Nephron progenitor cell (in vitro differentiated cells): ENCODE measurements at regions not wholly inside any gene's neighbourhood (a gene's known extent, or its start where the extent isn't known, plus 50 kb on each side); places are given as distances from the start of the nearest gene placed in this dataset.
A peak's percentile ranks its signal among the peaks of the same experiment; 100 is the strongest.

Experiments
- DNase-seq: peaks from one replicate; pipeline ENCODE4 v3.0.0; 2021
- H3K27ac Mint-ChIP-seq: 2 replicates; pipeline ENCODE4 v1.8.0; 2021; ENCODE audit warnings: mild to moderate bottlenecking, moderate library complexity, mixed read lengths
- H3K27me3 Mint-ChIP-seq: 2 replicates; pipeline ENCODE4 v1.8.0; 2021; ENCODE audit warnings: mild to moderate bottlenecking, low read depth, mixed read lengths; ENCODE audit not compliant: poor library complexity
- H3K36me3 Mint-ChIP-seq: 2 replicates; pipeline ENCODE4 v1.8.0; 2021; ENCODE audit warnings: low read depth, mixed read lengths
- H3K4me1 Mint-ChIP-seq: 2 replicates; pipeline ENCODE4 v1.8.0; 2021; ENCODE audit warnings: mixed read lengths
- H3K4me3 Mint-ChIP-seq: 2 replicates; pipeline ENCODE4 v1.8.0; 2021; ENCODE audit warnings: mild to moderate bottlenecking, moderate library complexity, mixed read lengths
- H3K9me3 Mint-ChIP-seq: 2 replicates; pipeline ENCODE4 v1.8.0; 2021; ENCODE audit warnings: mild to moderate bottlenecking, moderate library complexity, mixed read lengths
- TF ChIP-seq, protein P1 (sequence below): fragments of 200-600 bp; sonication (generic); IDR thresholded peaks from 2 replicates; pipeline ENCODE4 v1.5.0; 2021; ENCODE audit warnings: antibody characterized with exemption

- Mint-ChIP-seq H3K27ac (peak overlapping the region; percentile 33), H3K36me3 (peaks cover 4% of the 10 kb centered on the region), H3K4me1 (peaks cover 70% of the 10 kb centered on the region), H3K27me3 (peaks cover 25% of the 10 kb centered on the region), H3K9me3 (peaks cover 12% of the 10 kb centered on the region), H3K4me3 (no peak overlapping the region)
- TF ChIP-seq, protein P1, sequence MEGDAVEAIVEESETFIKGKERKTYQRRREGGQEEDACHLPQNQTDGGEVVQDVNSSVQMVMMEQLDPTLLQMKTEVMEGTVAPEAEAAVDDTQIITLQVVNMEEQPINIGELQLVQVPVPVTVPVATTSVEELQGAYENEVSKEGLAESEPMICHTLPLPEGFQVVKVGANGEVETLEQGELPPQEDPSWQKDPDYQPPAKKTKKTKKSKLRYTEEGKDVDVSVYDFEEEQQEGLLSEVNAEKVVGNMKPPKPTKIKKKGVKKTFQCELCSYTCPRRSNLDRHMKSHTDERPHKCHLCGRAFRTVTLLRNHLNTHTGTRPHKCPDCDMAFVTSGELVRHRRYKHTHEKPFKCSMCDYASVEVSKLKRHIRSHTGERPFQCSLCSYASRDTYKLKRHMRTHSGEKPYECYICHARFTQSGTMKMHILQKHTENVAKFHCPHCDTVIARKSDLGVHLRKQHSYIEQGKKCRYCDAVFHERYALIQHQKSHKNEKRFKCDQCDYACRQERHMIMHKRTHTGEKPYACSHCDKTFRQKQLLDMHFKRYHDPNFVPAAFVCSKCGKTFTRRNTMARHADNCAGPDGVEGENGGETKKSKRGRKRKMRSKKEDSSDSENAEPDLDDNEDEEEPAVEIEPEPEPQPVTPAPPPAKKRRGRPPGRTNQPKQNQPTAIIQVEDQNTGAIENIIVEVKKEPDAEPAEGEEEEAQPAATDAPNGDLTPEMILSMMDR = no peak
- DNase-seq = no peak
These were observed 237.4 kb downstream of the TLE3 start for GRCh38 chr15:69860321-69860720.

- Mint-ChIP-seq H3K4me1 (peaks cover 64% of the 10 kb centered on the region), H3K9me3 (peaks cover 12% of the 10 kb centered on the region), H3K27ac (no peak overlapping the region), H3K36me3 (peaks cover 4% of the 10 kb centered on the region), H3K27me3 (peaks cover 25% of the 10 kb centered on the region), H3K4me3 (no peak overlapping the region)
- TF ChIP-seq, protein P1 = no peak
- no peak for DNase-seq
These were observed 236.8 kb downstream of the TLE3 start for GRCh38 chr15:69860921-69861320.

- TF ChIP-seq, protein P1 = no peak
- Mint-ChIP-seq H3K4me1 (peaks cover 58% of the 10 kb centered on the region), H3K36me3 (peaks cover 4% of the 10 kb centered on the region), H3K9me3 (peaks cover 12% of the 10 kb centered on the region), H3K27ac (no peak overlapping the region), H3K4me3 (peak overlapping the region; percentile 14), H3K27me3 (peaks cover 24% of the 10 kb centered on the region)
- no peak for DNase-seq
These were observed 236.2 kb downstream of the TLE3 start for GRCh38 chr15:69861331-69862171.

DNA sequence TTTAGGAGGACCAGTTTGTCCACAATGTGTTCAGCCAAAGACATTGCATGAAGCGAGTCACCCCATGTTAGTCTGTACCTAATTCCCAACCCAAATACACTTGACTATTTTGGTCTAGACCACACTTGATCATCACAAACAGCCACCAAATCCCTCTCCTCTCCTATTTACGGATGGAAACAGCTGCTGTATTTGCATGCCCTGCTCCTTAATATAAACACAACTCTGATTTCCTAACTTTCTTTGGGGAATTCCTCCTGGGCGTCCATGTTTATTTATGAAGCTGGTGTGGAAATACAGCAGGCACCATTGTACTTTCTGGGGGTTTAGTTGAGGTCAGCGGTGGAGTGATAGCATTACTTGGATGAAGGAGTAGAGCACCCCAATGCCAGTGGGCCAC lies 235.2 kb downstream of the TLE3 start:
- no peak for DNase-seq
- peaks cover 48% of the 10 kb centered on the region for H3K4me1 Mint-ChIP-seq
- peaks cover 16% of the 10 kb centered on the region for H3K9me3 Mint-ChIP-seq
- H3K27ac Mint-ChIP-seq = no peak overlapping the region
- TF ChIP-seq, protein P1 = no peak
- H3K27me3 Mint-ChIP-seq = peaks cover 20% of the 10 kb centered on the region
- H3K4me3 Mint-ChIP-seq = no peak overlapping the region
- H3K36me3 Mint-ChIP-seq = peaks cover 4% of the 10 kb centered on the region

DNA sequence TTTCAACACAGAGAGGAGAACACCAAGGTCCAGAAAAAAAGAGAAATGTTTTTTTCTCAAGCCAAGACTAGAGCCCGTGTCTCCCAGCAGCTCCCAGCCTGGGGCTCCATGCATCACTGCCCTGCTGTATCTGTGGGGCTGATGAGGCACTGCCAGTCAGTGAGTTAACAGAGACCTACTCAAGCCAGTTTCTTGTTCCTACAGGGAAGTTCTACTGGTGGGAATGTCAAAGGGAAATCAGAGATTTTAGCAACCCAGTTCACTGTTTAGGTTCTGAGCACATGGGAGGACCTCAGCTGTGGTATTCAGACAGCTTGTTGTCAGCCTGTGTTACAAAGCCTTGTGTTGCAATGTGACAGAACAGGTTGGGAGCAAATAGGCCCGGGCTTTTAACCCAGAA lies 234.3 kb downstream of the TLE3 start:
- TF ChIP-seq, protein P1 = no peak
- H3K27ac Mint-ChIP-seq = no peak overlapping the region
- peaks cover 22% of the 10 kb centered on the region for H3K9me3 Mint-ChIP-seq
- H3K36me3 Mint-ChIP-seq = peaks cover 4% of the 10 kb centered on the region
- peaks cover 23% of the 10 kb centered on the region for H3K27me3 Mint-ChIP-seq
- H3K4me3 Mint-ChIP-seq = no peak overlapping the region
- DNase-seq = no peak
- H3K4me1 Mint-ChIP-seq = peaks cover 39% of the 10 kb centered on the region

DNA sequence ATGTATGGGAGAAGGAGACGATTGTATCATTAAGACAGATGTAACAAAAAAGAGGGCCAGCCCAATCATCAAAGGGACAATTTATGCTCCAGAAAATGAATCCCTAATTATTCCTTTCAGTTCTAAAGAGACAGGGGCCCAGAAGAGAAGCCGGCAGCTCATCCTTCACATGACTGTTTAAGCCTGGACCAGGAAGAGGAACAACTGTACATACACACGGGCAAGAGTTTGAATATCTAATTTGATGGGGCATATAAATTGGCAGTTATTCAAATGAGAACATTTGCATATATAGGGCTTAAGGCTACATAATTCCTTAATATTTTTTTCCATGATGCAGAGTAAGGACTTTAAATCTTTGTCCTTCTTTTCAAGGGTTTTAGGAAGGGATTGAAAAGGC lies 232.3 kb downstream of the TLE3 start:
- DNase-seq = no peak
- Mint-ChIP-seq H3K9me3 (peaks cover 22% of the 10 kb centered on the region), H3K27ac (no peak overlapping the region)

More for the DNA sequence above, 232.3 kb downstream of the TLE3 start:
- Mint-ChIP-seq H3K36me3 (peaks cover 4% of the 10 kb centered on the region), H3K4me3 (no peak overlapping the region), H3K4me1 (peaks cover 32% of the 10 kb centered on the region), H3K27me3 (peaks cover 19% of the 10 kb centered on the region)
- TF ChIP-seq, protein P1 = no peak
